Central memory CD8-positive, alpha-beta T cell (primary cell): ENCODE measurements at regions not wholly inside any gene's neighbourhood (a gene's known extent, or its start where the extent isn't known, plus 50 kb on each side); places are given as distances from the start of the nearest gene placed in this dataset.

ENCODE experiments used
- ATAC-seq: fragments of 150-1000 bp; cut with Tn5 transposase; replicated peaks from 2 replicates; pipeline ENCODE4 v1.10.0; 2022; ENCODE audit warnings: mild to moderate bottlenecking, moderate FRiP score, moderate number of reproducible peaks; ENCODE audit not compliant: poor library complexity, severe bottlenecking; ENCODE audit errors: extremely low read depth
- DNase-seq, 2 donors: peaks; one replicate each; pipeline ENCODE4 v3.0.0; 2021; ENCODE audit warnings: low spot score in 2 of 2
- H3K27ac Mint-ChIP-seq: one replicate; pipeline ENCODE4 v1.8.0; 2022; ENCODE audit warnings: low read depth, mild to moderate bottlenecking, moderate library complexity, mixed read lengths
- H3K27me3 Mint-ChIP-seq: one replicate; pipeline ENCODE4 v1.8.0; 2022; ENCODE audit warnings: mixed read lengths
- H3K36me3 Mint-ChIP-seq: one replicate; pipeline ENCODE4 v1.8.0; 2022; ENCODE audit warnings: mild to moderate bottlenecking, moderate library complexity, mixed read lengths; ENCODE audit not compliant: insufficient read depth
- H3K4me1 Mint-ChIP-seq: one replicate; pipeline ENCODE4 v1.8.0; 2022; ENCODE audit warnings: mixed read lengths
- H3K4me3 Mint-ChIP-seq: one replicate; pipeline ENCODE4 v1.8.0; 2022; ENCODE audit warnings: mild to moderate bottlenecking, moderate library complexity, mixed read lengths
- H3K9me3 Mint-ChIP-seq: one replicate; pipeline ENCODE4 v1.8.0; 2022; ENCODE audit warnings: mixed read lengths

- no peak overlapping the region for H3K4me3 Mint-ChIP-seq
- H3K4me1 Mint-ChIP-seq = no peaks in the 10 kb centered on the region
- H3K27ac Mint-ChIP-seq = no peak overlapping the region
- no peak for ATAC-seq
- peaks cover 8% of the 10 kb centered on the region for H3K9me3 Mint-ChIP-seq
- DNase-seq = no peak
- H3K36me3 Mint-ChIP-seq = no peaks in the 10 kb centered on the region
- peaks cover 11% of the 10 kb centered on the region for H3K27me3 Mint-ChIP-seq
Observed at GRCh38 chr13:111936267-111936925, 130.6 kb upstream of the SOX1 start.

GRCh38 chr13:111937777-111938311 is 129.1 kb upstream of the SOX1 start:
- no peak for DNase-seq

GRCh38 chr13:111938741-111939665 is 127.9 kb upstream of the SOX1 start:
- no peak overlapping the region for H3K27ac Mint-ChIP-seq
- no peak for DNase-seq
- peaks cover 11% of the 10 kb centered on the region for H3K27me3 Mint-ChIP-seq
- H3K36me3 Mint-ChIP-seq = no peaks in the 10 kb centered on the region
- no peaks in the 10 kb centered on the region for H3K4me1 Mint-ChIP-seq
- no peaks in the 10 kb centered on the region for H3K9me3 Mint-ChIP-seq
- no peak for ATAC-seq
- no peak overlapping the region for H3K4me3 Mint-ChIP-seq

More at GRCh38 chr13:111937777-111938311, 129.1 kb upstream of the SOX1 start:
- no peak overlapping the region for H3K4me3 Mint-ChIP-seq
- peaks cover 8% of the 10 kb centered on the region for H3K9me3 Mint-ChIP-seq
- ATAC-seq = no peak
- H3K27ac Mint-ChIP-seq = no peak overlapping the region
- H3K36me3 Mint-ChIP-seq = no peaks in the 10 kb centered on the region
- no peaks in the 10 kb centered on the region for H3K4me1 Mint-ChIP-seq
- H3K27me3 Mint-ChIP-seq = peaks cover 11% of the 10 kb centered on the region

GRCh38 chr13:111939666-111940278 is 127.2 kb upstream of the SOX1 start:
- Mint-ChIP-seq H3K27ac (no peak overlapping the region), H3K36me3 (no peaks in the 10 kb centered on the region), H3K9me3 (no peaks in the 10 kb centered on the region), H3K27me3 (peaks cover 11% of the 10 kb centered on the region), H3K4me1 (no peaks in the 10 kb centered on the region), H3K4me3 (no peak overlapping the region)
- no peak for ATAC-seq
- no peak for DNase-seq

- H3K4me1 Mint-ChIP-seq = no peaks in the 10 kb centered on the region
- H3K27ac Mint-ChIP-seq = no peak overlapping the region
- peaks cover 11% of the 10 kb centered on the region for H3K27me3 Mint-ChIP-seq
- H3K36me3 Mint-ChIP-seq = no peaks in the 10 kb centered on the region
- DNase-seq = no peak
- H3K4me3 Mint-ChIP-seq = no peak overlapping the region
- no peaks in the 10 kb centered on the region for H3K9me3 Mint-ChIP-seq
- ATAC-seq = no peak
Observed at GRCh38 chr13:111940892-111941291, 126.1 kb upstream of the SOX1 start.

- Mint-ChIP-seq H3K9me3 (no peaks in the 10 kb centered on the region), H3K27me3 (peaks cover 11% of the 10 kb centered on the region), H3K36me3 (no peaks in the 10 kb centered on the region), H3K4me3 (no peak overlapping the region), H3K27ac (no peak overlapping the region), H3K4me1 (no peaks in the 10 kb centered on the region)
- no peak for ATAC-seq
- DNase-seq = no peak
Observed at GRCh38 chr13:111941845-111942447, 125.0 kb upstream of the SOX1 start.

GRCh38 chr13:111943229-111943795 is 123.6 kb upstream of the SOX1 start:
- DNase-seq = no peak
- no peak overlapping the region for H3K4me3 Mint-ChIP-seq

GRCh38 chr13:111944171-111944583 is 122.8 kb upstream of the SOX1 start:
- H3K27me3 Mint-ChIP-seq = no peaks in the 10 kb centered on the region
- H3K36me3 Mint-ChIP-seq = no peaks in the 10 kb centered on the region
- no peak for ATAC-seq
- no peak for DNase-seq
- no peak overlapping the region for H3K4me3 Mint-ChIP-seq
- H3K27ac Mint-ChIP-seq = no peak overlapping the region
- H3K4me1 Mint-ChIP-seq = no peaks in the 10 kb centered on the region
- H3K9me3 Mint-ChIP-seq = no peaks in the 10 kb centered on the region

More at GRCh38 chr13:111943229-111943795, 123.6 kb upstream of the SOX1 start:
- no peak for ATAC-seq
- no peaks in the 10 kb centered on the region for H3K4me1 Mint-ChIP-seq
- no peaks in the 10 kb centered on the region for H3K27me3 Mint-ChIP-seq
- H3K9me3 Mint-ChIP-seq = no peaks in the 10 kb centered on the region
- H3K27ac Mint-ChIP-seq = no peak overlapping the region
- H3K36me3 Mint-ChIP-seq = no peaks in the 10 kb centered on the region

GRCh38 chr13:111945086-111945485 is 121.9 kb upstream of the SOX1 start:
- H3K9me3 Mint-ChIP-seq = peaks cover 5% of the 10 kb centered on the region
- H3K27ac Mint-ChIP-seq = no peak overlapping the region
- no peak overlapping the region for H3K4me3 Mint-ChIP-seq
- DNase-seq = no peak
- H3K27me3 Mint-ChIP-seq = no peaks in the 10 kb centered on the region
- no peaks in the 10 kb centered on the region for H3K4me1 Mint-ChIP-seq
- no peak for ATAC-seq
- H3K36me3 Mint-ChIP-seq = no peaks in the 10 kb centered on the region

- H3K36me3 Mint-ChIP-seq = no peaks in the 10 kb centered on the region
- peaks cover 5% of the 10 kb centered on the region for H3K9me3 Mint-ChIP-seq
- no peak for DNase-seq
- no peaks in the 10 kb centered on the region for H3K4me1 Mint-ChIP-seq
- H3K27ac Mint-ChIP-seq = no peak overlapping the region
- no peak overlapping the region for H3K4me3 Mint-ChIP-seq
- ATAC-seq = no peak
- H3K27me3 Mint-ChIP-seq = no peaks in the 10 kb centered on the region
Observed at GRCh38 chr13:111946214-111946613, 120.7 kb upstream of the SOX1 start.

GRCh38 chr13:111947026-111947810 is 119.7 kb upstream of the SOX1 start:
- Mint-ChIP-seq H3K36me3 (no peaks in the 10 kb centered on the region), H3K9me3 (peaks cover 5% of the 10 kb centered on the region), H3K4me3 (no peak overlapping the region), H3K4me1 (no peaks in the 10 kb centered on the region), H3K27me3 (no peaks in the 10 kb centered on the region), H3K27ac (no peak overlapping the region)
- ATAC-seq = no peak
- no peak for DNase-seq
